Epithelial cell of esophagus (primary cell): ENCODE measurements at regions not wholly inside any gene's neighbourhood (a gene's known extent, or its start where the extent isn't known, plus 50 kb on each side); places are given as distances from the start of the nearest gene placed in this dataset.

ENCODE experiments used
- DNase-seq: peaks from one replicate; pipeline ENCODE4 v3.0.0; 2010; ENCODE audit warnings: low read depth
- H3K4me3 ChIP-seq: 2 replicates; pipeline ENCODE4 v1.5.1; 2011; ENCODE audit warnings: mild to moderate bottlenecking, low read length, control low read depth
- TF ChIP-seq, protein P1 (sequence below): IDR thresholded peaks from 2 replicates; pipeline ENCODE4 v1.5.1; 2011; ENCODE audit warnings: low read depth, mild to moderate bottlenecking, low read length, control low read depth, inconsistent platforms; ENCODE audit not compliant: insufficient read depth; ENCODE audit errors: missing control alignments

DNA sequence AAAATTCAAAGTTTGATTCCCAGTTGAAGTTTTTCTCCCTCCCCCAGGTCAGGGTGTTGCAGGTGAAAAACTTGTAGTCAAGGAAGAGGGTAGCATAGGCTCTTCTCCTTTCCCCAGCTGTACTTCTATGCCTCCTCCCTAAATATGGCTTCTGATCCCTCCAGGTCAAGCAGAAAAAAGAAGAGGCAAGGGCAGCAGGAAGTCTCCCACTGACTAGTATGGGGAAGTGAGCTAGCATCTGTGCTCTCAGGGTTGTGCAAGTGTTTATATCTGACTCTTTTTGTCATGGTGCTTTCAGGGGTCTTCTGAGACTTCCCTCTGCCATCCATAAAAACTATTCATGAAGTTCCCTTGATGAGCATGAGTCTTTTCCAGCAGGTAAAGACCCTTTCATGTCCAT is 76.0 kb downstream of the ATPSCKMT start:
- DNase-seq = no peak
- no peak overlapping the region for H3K4me3 ChIP-seq
- TF ChIP-seq, protein P1, sequence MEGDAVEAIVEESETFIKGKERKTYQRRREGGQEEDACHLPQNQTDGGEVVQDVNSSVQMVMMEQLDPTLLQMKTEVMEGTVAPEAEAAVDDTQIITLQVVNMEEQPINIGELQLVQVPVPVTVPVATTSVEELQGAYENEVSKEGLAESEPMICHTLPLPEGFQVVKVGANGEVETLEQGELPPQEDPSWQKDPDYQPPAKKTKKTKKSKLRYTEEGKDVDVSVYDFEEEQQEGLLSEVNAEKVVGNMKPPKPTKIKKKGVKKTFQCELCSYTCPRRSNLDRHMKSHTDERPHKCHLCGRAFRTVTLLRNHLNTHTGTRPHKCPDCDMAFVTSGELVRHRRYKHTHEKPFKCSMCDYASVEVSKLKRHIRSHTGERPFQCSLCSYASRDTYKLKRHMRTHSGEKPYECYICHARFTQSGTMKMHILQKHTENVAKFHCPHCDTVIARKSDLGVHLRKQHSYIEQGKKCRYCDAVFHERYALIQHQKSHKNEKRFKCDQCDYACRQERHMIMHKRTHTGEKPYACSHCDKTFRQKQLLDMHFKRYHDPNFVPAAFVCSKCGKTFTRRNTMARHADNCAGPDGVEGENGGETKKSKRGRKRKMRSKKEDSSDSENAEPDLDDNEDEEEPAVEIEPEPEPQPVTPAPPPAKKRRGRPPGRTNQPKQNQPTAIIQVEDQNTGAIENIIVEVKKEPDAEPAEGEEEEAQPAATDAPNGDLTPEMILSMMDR = no peak

GRCh38 chr5:10172247-10172646 is 77.4 kb downstream of the ATPSCKMT start:
- no peak overlapping the region for H3K4me3 ChIP-seq
- TF ChIP-seq, protein P1 = no peak

GRCh38 chr5:10169359-10169758 is 80.3 kb downstream of the ATPSCKMT start:
- no peak for DNase-seq
- H3K4me3 ChIP-seq = no peak overlapping the region
- TF ChIP-seq, protein P1 = no peak

More at GRCh38 chr5:10172247-10172646, 77.4 kb downstream of the ATPSCKMT start:
- DNase-seq = no peak

GRCh38 chr5:10168254-10168653 is 81.4 kb downstream of the ATPSCKMT start:
- TF ChIP-seq, protein P1 = no peak
- no peak for DNase-seq
- no peak overlapping the region for H3K4me3 ChIP-seq

GRCh38 chr5:10167806-10168205 is 81.9 kb downstream of the ATPSCKMT start:
- no peak for DNase-seq
- TF ChIP-seq, protein P1 = no peak
- H3K4me3 ChIP-seq = no peak overlapping the region

GRCh38 chr5:10166392-10166791 is 83.3 kb downstream of the ATPSCKMT start:
- TF ChIP-seq, protein P1 = no peak
- H3K4me3 ChIP-seq = no peak overlapping the region
- no peak for DNase-seq

- DNase-seq = no peak
- TF ChIP-seq, protein P1 = no peak
- no peak overlapping the region for H3K4me3 ChIP-seq
Measured at GRCh38 chr5:10162468-10162867, 87.2 kb downstream of the ATPSCKMT start.
